Neural crest cell (in vitro differentiated cells): ENCODE measurements at regions not wholly inside any gene's neighbourhood (a gene's known extent, or its start where the extent isn't known, plus 50 kb on each side); places are given as distances from the start of the nearest gene placed in this dataset.

Source experiments
- DNase-seq: peaks from one replicate; pipeline ENCODE4 v3.0.0; 2021; ENCODE audit warnings: low read depth, mixed read lengths, low spot score
- H3K27ac Mint-ChIP-seq: one replicate; pipeline ENCODE4 v1.8.0; 2021; ENCODE audit warnings: mild to moderate bottlenecking, mixed read lengths; ENCODE audit not compliant: unreplicated experiment
- H3K27me3 Mint-ChIP-seq: 2 replicates; pipeline ENCODE4 v1.8.0; 2021; ENCODE audit warnings: low read depth, mild to moderate bottlenecking, mixed read lengths
- H3K36me3 Mint-ChIP-seq: 2 replicates; pipeline ENCODE4 v1.8.0; 2021; ENCODE audit warnings: low read depth, mild to moderate bottlenecking, mixed read lengths
- H3K4me1 Mint-ChIP-seq: 2 replicates; pipeline ENCODE4 v1.8.0; 2021; ENCODE audit warnings: mixed read lengths
- H3K4me3 Mint-ChIP-seq: one replicate; pipeline ENCODE4 v1.8.0; 2021; ENCODE audit warnings: mild to moderate bottlenecking, mixed read lengths
- H3K9me3 Mint-ChIP-seq: 2 replicates; pipeline ENCODE4 v1.8.0; 2021; ENCODE audit warnings: mixed read lengths
- CTCF ChIP-seq: fragments of 200-600 bp; sonication (generic); conservative IDR thresholded peaks from 2 replicates; pipeline ENCODE4 v1.5.0; 2021; ENCODE audit warnings: antibody characterized with exemption, mild to moderate bottlenecking

GRCh38 chr5:93892481-93892880, 151.1 kb upstream of the POU5F2 start:
- no peak for DNase-seq
- Mint-ChIP-seq H3K4me3 (peak overlapping the region; percentile 67), H3K27ac (peak overlapping the region; percentile 87), H3K9me3 (no peaks in the 10 kb centered on the region), H3K4me1 (peaks cover 71% of the 10 kb centered on the region), H3K36me3 (no peaks in the 10 kb centered on the region), H3K27me3 (no peaks in the 10 kb centered on the region)
- no peak for TF ChIP-seq CTCF

DNA sequence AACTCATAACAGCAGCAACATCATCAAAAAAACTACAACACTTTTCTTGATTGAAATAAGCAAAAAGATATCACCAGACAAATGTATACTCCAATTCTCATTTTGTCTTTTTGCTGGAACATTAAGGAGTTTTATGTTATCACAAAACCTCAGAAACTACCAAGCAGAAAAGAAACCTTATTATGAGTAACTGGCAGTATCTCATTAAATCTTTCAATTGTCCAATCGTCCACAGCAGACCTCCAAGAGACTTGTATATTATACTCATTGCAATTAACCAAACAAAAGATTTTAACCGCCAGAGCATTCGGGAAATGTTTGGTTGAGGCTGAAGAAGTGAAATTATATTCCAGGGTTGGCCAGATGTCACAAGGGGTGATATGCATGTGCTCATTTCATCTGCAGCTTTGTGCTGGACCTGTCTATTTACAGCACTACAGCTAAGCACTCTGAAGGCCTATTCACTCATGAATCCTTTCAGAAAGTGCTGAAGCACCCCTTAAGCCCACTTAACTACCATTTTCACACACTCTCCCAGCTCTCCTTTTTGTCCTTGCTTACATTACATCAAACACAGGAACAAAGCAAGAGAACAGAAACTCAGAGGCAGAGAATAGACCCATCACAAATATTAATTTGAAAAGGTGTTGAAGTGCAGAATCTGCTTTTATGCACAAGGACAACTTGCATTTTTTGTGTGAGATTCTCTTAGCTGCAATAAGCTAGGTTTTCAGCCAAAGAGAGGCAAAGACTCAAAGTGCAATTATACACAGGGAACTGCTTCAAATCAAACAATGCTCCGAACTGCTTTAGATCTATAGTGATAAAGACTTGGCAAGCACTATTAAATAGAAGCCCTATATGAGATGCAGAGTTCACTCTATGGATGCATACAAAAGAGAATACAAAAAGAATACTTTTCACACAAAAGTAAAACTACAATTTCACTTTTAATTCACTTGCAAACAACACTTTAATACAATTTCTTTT, 150.4 kb upstream of the POU5F2 start:
- Mint-ChIP-seq H3K27me3 (no peaks in the 10 kb centered on the region), H3K4me3 (peak overlapping the region; percentile 67), H3K9me3 (no peaks in the 10 kb centered on the region), H3K36me3 (no peaks in the 10 kb centered on the region), H3K27ac (peak overlapping the region; percentile 90), H3K4me1 (peaks cover 74% of the 10 kb centered on the region)
- no peak for DNase-seq
- TF ChIP-seq CTCF = no peak

GRCh38 chr5:93890657-93891056, 149.3 kb upstream of the POU5F2 start:
- no peaks in the 10 kb centered on the region for H3K36me3 Mint-ChIP-seq
- H3K4me1 Mint-ChIP-seq = peaks cover 84% of the 10 kb centered on the region
- H3K9me3 Mint-ChIP-seq = no peaks in the 10 kb centered on the region
- TF ChIP-seq CTCF = no peak
- H3K27me3 Mint-ChIP-seq = no peaks in the 10 kb centered on the region
- no peak for DNase-seq
- H3K4me3 Mint-ChIP-seq = peak overlapping the region; percentile 67
- peak overlapping the region; percentile 90 for H3K27ac Mint-ChIP-seq

GRCh38 chr5:93887678-93888077, 146.3 kb upstream of the POU5F2 start:
- Mint-ChIP-seq H3K27ac (peak overlapping the region; percentile 65), H3K27me3 (no peaks in the 10 kb centered on the region), H3K4me1 (peaks cover 76% of the 10 kb centered on the region)

DNA sequence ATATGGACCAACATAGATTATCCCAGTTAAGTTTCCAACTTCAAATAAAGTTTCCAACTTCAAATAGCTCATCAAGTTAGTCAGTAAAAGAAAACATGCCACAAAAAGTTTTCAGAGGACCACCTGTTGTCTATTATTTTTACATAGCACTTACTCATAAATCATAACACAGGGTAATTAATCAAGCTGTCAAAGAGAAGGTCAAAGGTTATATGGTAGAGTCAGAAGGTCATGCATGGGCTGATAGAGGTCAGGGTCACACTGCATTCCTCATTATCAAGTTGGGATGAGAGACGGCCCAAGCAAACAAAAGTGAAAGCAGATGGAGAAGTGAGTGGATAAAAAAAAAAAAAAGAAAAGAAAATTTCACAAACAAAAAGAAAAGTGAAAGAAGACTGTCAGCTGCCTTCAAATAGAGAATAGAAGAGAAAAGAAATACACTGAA, 145.5 kb upstream of the POU5F2 start:
- no peaks in the 10 kb centered on the region for H3K9me3 Mint-ChIP-seq
- TF ChIP-seq CTCF = no peak
- peak overlapping the region; percentile 55 for H3K4me3 Mint-ChIP-seq
- H3K27ac Mint-ChIP-seq = peak overlapping the region; percentile 1
- peak; percentile 18 for DNase-seq
- peaks cover 75% of the 10 kb centered on the region for H3K4me1 Mint-ChIP-seq
- H3K27me3 Mint-ChIP-seq = no peaks in the 10 kb centered on the region
- no peaks in the 10 kb centered on the region for H3K36me3 Mint-ChIP-seq

More at GRCh38 chr5:93887678-93888077, 146.3 kb upstream of the POU5F2 start:
- Mint-ChIP-seq H3K9me3 (no peaks in the 10 kb centered on the region), H3K4me3 (peak overlapping the region; percentile 61), H3K36me3 (no peaks in the 10 kb centered on the region)
- no peak for DNase-seq
- no peak for TF ChIP-seq CTCF
